GM12891 (cell line): ENCODE measurements at regions not wholly inside any gene's neighbourhood (a gene's known extent, or its start where the extent isn't known, plus 50 kb on each side); places are given as distances from the start of the nearest gene placed in this dataset.

Experiments
- PAX5 ChIP-seq: IDR thresholded peaks from 2 replicates; pipeline ENCODE4 v1.6.1; 2011; ENCODE audit warnings: low read length, moderate library complexity, mild to moderate bottlenecking; ENCODE audit not compliant: insufficient read depth, severe bottlenecking
- POLR2A ChIP-seq: IDR thresholded peaks from 2 replicates; pipeline ENCODE4 v1.6.1; 2011; ENCODE audit warnings: low read depth, low read length, control low read depth
- POLR2AphosphoS5 ChIP-seq: IDR thresholded peaks from 2 replicates; pipeline ENCODE4 v1.6.1; 2011; ENCODE audit warnings: low read depth, low read length, control low read depth
- SPI1 ChIP-seq: IDR thresholded peaks from 2 replicates; pipeline ENCODE4 v1.6.1; 2011; ENCODE audit warnings: low read depth, low read length, control low read depth
- TAF1 ChIP-seq: IDR thresholded peaks from 2 replicates; pipeline ENCODE4 v1.6.1; 2011; ENCODE audit warnings: low read depth, low read length, control low read depth

DNA sequence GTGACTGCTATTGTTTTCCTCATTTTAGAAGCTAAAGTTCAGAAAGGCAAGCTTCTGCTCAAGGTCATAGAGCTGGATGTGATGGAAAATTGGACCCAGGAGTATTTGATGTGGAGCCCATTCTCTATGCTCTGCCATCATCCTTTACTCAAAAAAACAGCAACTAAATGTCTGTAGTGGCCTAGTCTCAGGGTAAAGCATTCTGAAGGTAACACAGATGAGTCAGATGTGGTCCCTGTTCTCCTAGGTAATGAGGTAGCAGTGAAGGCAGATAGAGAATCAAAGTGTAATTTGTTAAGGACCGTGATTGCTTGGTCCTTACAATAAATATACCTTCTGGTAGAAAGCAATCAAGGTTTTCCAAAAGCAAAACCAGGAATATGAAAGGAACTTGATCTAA lies 84.4 kb upstream of the SPON1 start:
- TF ChIP-seq POLR2A: no peak
- no peak for TF ChIP-seq POLR2AphosphoS5
- no peak for TF ChIP-seq TAF1
- TF ChIP-seq SPI1: no peak
- TF ChIP-seq PAX5: no peak
